Transverse colon (tissue), 1 donor: ENCODE measurements at regions not wholly inside any gene's neighbourhood (a gene's known extent, or its start where the extent isn't known, plus 50 kb on each side); places are given as distances from the start of the nearest gene placed in this dataset.

Source experiments
- EP300 ChIP-seq: sonication (generic); formaldehyde crosslinking; IDR thresholded peaks from one replicate; pipeline ENCODE4 v1.6.1; 2017; ENCODE audit warnings: antibody characterized with exemption, low read depth
- POLR2A ChIP-seq: fragments of 450-650 bp; IDR thresholded peaks from one replicate; pipeline ENCODE4 v1.6.1; 2016; ENCODE audit warnings: antibody characterized with exemption, mild to moderate bottlenecking, moderate library complexity

DNA sequence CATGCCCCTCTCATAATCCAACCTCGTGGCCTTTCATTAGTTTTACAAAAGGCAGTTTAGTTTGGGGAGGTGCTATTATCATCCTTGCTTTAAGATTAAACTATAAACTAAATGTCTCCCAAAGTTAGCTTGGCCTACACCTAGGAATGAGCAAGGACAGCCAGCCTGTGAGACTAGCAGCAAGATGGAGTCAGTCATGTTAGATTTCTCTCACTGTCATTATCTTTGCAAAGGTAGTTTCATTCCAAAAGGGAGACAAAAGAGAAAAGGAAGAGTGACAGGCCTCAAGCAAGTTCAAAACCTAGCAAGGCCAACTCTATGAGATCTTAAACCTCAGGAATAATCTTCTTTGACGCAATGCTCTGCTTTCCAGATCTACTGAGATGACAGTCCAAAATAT lies 232.2 kb downstream of the UBE3D start:
- TF ChIP-seq EP300: no peak
- no peak for TF ChIP-seq POLR2A
